ENCODE measurements at regions not wholly inside any gene's neighbourhood (a gene's known extent, or its start where the extent isn't known, plus 50 kb on each side); places are given as distances from the start of the nearest gene placed in this dataset.
"Not testable (repeated sequence)": the region's sequence is repeated elsewhere in the genome, so short reads cannot be mapped to it uniquely, and the experiment has no call there.

GRCh38 chr1:224054611-224055010 lies 59.3 kb upstream of the FBXO28 start:
- TF ChIP-seq, protein P1, sequence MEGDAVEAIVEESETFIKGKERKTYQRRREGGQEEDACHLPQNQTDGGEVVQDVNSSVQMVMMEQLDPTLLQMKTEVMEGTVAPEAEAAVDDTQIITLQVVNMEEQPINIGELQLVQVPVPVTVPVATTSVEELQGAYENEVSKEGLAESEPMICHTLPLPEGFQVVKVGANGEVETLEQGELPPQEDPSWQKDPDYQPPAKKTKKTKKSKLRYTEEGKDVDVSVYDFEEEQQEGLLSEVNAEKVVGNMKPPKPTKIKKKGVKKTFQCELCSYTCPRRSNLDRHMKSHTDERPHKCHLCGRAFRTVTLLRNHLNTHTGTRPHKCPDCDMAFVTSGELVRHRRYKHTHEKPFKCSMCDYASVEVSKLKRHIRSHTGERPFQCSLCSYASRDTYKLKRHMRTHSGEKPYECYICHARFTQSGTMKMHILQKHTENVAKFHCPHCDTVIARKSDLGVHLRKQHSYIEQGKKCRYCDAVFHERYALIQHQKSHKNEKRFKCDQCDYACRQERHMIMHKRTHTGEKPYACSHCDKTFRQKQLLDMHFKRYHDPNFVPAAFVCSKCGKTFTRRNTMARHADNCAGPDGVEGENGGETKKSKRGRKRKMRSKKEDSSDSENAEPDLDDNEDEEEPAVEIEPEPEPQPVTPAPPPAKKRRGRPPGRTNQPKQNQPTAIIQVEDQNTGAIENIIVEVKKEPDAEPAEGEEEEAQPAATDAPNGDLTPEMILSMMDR (IDR thresholded peaks at IDR 0.05; ENCODE audit: unreplicated experiment), result no peak
- H3K9me3 Mint-ChIP-seq (ENCODE audit: low read depth, unreplicated experiment), result peaks cover 5% of the 10 kb centered on the region
- H3K4me3 Mint-ChIP-seq (ENCODE audit: low read depth, unreplicated experiment), result no peak overlapping the region
- no peaks in the 10 kb centered on the region for H3K27me3 Mint-ChIP-seq (ENCODE audit: unreplicated experiment)
- H3K4me1 Mint-ChIP-seq (ENCODE audit: low read depth, unreplicated experiment), result peaks cover 65% of the 10 kb centered on the region
- peaks cover 6% of the 10 kb centered on the region for H3K36me3 Mint-ChIP-seq (ENCODE audit: insufficient read depth, unreplicated experiment)
- intact Hi-C loops (cut with micrococcal nuclease; ENCODE audit: unreplicated experiment), result no loop called here
- DNase-seq, result no peak
- CTCF ChIA-PET, result no interaction called here
- BruUV-seq (replicated peaks), result no TSS peak
- H3K27ac Mint-ChIP-seq (ENCODE audit: unreplicated experiment), result peak overlapping the region; percentile 91

GRCh38 chr1:224054012-224054411 lies 59.9 kb upstream of the FBXO28 start:
- intact Hi-C loops (cut with micrococcal nuclease; ENCODE audit: unreplicated experiment), result no loop called here
- H3K9me3 Mint-ChIP-seq (ENCODE audit: low read depth, unreplicated experiment), result peaks cover 5% of the 10 kb centered on the region

GRCh38 chr1:224053456-224053855 lies 60.5 kb upstream of the FBXO28 start:
- no TSS peak for BruUV-seq (replicated peaks)
- H3K27me3 Mint-ChIP-seq (ENCODE audit: unreplicated experiment), result no peaks in the 10 kb centered on the region
- H3K36me3 Mint-ChIP-seq (ENCODE audit: insufficient read depth, unreplicated experiment), result peaks cover 6% of the 10 kb centered on the region
- H3K4me1 Mint-ChIP-seq (ENCODE audit: low read depth, unreplicated experiment), result peaks cover 57% of the 10 kb centered on the region
- H3K9me3 Mint-ChIP-seq (ENCODE audit: low read depth, unreplicated experiment), result peaks cover 3% of the 10 kb centered on the region
- intact Hi-C loops (cut with micrococcal nuclease; ENCODE audit: unreplicated experiment), result no loop called here
- TF ChIP-seq, protein P1 (IDR thresholded peaks at IDR 0.05; ENCODE audit: unreplicated experiment), result no peak
- no peak for DNase-seq
- peak overlapping the region; percentile 91 for H3K27ac Mint-ChIP-seq (ENCODE audit: unreplicated experiment)
- no peak overlapping the region for H3K4me3 Mint-ChIP-seq (ENCODE audit: low read depth, unreplicated experiment)
- CTCF ChIA-PET, result interaction anchor here (0.9 to 1.2 kb wide), 3 partner anchors 12 to 53 kb away, joined by 3 read pairs; no protein-coding TSS in a partner anchor

More at GRCh38 chr1:224054012-224054411, 59.9 kb upstream of the FBXO28 start:
- TF ChIP-seq, protein P1 (IDR thresholded peaks at IDR 0.05; ENCODE audit: unreplicated experiment), result no peak
- Mint-ChIP-seq H3K36me3 (ENCODE audit: insufficient read depth, unreplicated experiment) (peaks cover 6% of the 10 kb centered on the region), H3K4me1 (ENCODE audit: low read depth, unreplicated experiment) (peaks cover 62% of the 10 kb centered on the region), H3K27ac (ENCODE audit: unreplicated experiment) (peak overlapping the region; percentile 91), H3K4me3 (ENCODE audit: low read depth, unreplicated experiment) (no peak overlapping the region), H3K27me3 (ENCODE audit: unreplicated experiment) (no peaks in the 10 kb centered on the region)
- no TSS peak for BruUV-seq (replicated peaks)
- CTCF ChIA-PET, result no interaction called here
- DNase-seq, result no peak

DNA sequence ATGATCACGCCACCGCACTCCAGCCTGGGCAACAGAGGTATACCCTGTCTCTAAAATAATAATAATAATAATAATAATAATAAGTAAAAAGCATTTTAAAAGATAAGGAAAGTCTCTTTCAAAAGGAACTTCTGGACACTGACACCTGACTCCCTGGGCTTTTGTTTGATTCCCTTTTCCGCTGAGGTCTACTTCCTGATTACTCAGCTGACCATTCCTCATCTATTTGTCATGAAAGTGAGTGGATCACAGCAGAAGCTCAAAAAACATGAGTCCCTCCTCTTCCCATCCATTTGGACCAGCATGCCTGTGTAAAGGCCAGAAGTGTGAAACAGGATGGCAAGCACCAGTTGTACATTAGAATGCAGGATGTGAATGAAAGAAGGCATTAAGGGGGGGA lies 61.1 kb upstream of the FBXO28 start:
- Mint-ChIP-seq H3K27me3 (ENCODE audit: unreplicated experiment) (no peaks in the 10 kb centered on the region), H3K9me3 (ENCODE audit: low read depth, unreplicated experiment) (peaks cover 3% of the 10 kb centered on the region), H3K36me3 (ENCODE audit: insufficient read depth, unreplicated experiment) (peaks cover 6% of the 10 kb centered on the region), H3K27ac (ENCODE audit: unreplicated experiment) (peak overlapping the region; percentile 91), H3K4me3 (ENCODE audit: low read depth, unreplicated experiment) (peak overlapping the region; percentile 24), H3K4me1 (ENCODE audit: low read depth, unreplicated experiment) (peaks cover 50% of the 10 kb centered on the region)
- no peak for DNase-seq
- no TSS peak for BruUV-seq (replicated peaks)
- TF ChIP-seq, protein P1 (IDR thresholded peaks at IDR 0.05; ENCODE audit: unreplicated experiment), result no peak
- CTCF ChIA-PET, result interaction anchor here (0.9 to 1.2 kb wide), 4 partner anchors 11 to 54 kb away, joined by 3 to 6 read pairs (median 3); no protein-coding TSS in a partner anchor
- intact Hi-C loops (cut with micrococcal nuclease; ENCODE audit: unreplicated experiment), result no loop called here

GRCh38 chr1:224051782-224052181 lies 62.1 kb upstream of the FBXO28 start:
- H3K36me3 Mint-ChIP-seq (ENCODE audit: insufficient read depth, unreplicated experiment); H3K9me3 Mint-ChIP-seq (ENCODE audit: low read depth, unreplicated experiment); H3K27ac Mint-ChIP-seq (ENCODE audit: unreplicated experiment); H3K4me3 Mint-ChIP-seq (ENCODE audit: low read depth, unreplicated experiment); intact Hi-C loops (cut with micrococcal nuclease; ENCODE audit: unreplicated experiment); H3K27me3 Mint-ChIP-seq (ENCODE audit: unreplicated experiment); DNase-seq; BruUV-seq (replicated peaks): not testable (repeated sequence)
- CTCF ChIA-PET, result interaction anchor here (0.9 to 1.2 kb wide), 3 partner anchors 12 to 65 kb away, joined by 3 to 7 read pairs (median 3); no protein-coding TSS in a partner anchor
- peaks cover 40% of the 10 kb centered on the region for H3K4me1 Mint-ChIP-seq (ENCODE audit: low read depth, unreplicated experiment)

All from Calu3 (cell line).